DND-41 (cell line): ENCODE measurements at regions not wholly inside any gene's neighbourhood (a gene's known extent, or its start where the extent isn't known, plus 50 kb on each side); places are given as distances from the start of the nearest gene placed in this dataset.

ENCODE experiments used
- ATAC-seq: fragments of 200-7000 bp; cut with Tn5 transposase; 3 replicates; pipeline ENCODE4 v1.9.1; 2021; ENCODE audit warnings: low read depth; ENCODE audit not compliant: insufficient read depth
- DNase-seq: peaks from one replicate; pipeline ENCODE4 v3.0.0-alpha.2; 2020
- H2AFZ ChIP-seq: 2 replicates; pipeline ENCODE4 v1.6.0; 2012; ENCODE audit warnings: low read depth, low read length
- H3K27ac ChIP-seq: 2 replicates; pipeline ENCODE4 v1.5.1; 2012; ENCODE audit warnings: low read length, inconsistent platforms
- H3K27me3 ChIP-seq: fragments of 200-600 bp; sonication (generic); 2 replicates; pipeline ENCODE4 v1.6.0; 2012; ENCODE audit warnings: low read length, mild to moderate bottlenecking, inconsistent platforms; ENCODE audit not compliant: insufficient read depth, poor library complexity
- H3K36me3 ChIP-seq: 2 replicates; pipeline ENCODE4 v1.5.1; 2012; ENCODE audit warnings: low read length, inconsistent platforms; ENCODE audit not compliant: insufficient read depth
- H3K4me1 ChIP-seq: 2 replicates; pipeline ENCODE4 v1.5.1; 2012; ENCODE audit warnings: mild to moderate bottlenecking, low read length; ENCODE audit not compliant: insufficient read depth
- H3K4me2 ChIP-seq: 2 replicates; pipeline ENCODE4 v1.6.0; 2012; ENCODE audit warnings: mild to moderate bottlenecking, moderate library complexity, low read length, inconsistent platforms; ENCODE audit not compliant: insufficient read depth
- H3K4me3 ChIP-seq, 2 experiments: fragments of 200-600 bp in 1 of 2; shearing (Covaris generic) in 1 of 2; 2 replicates each; pipeline ENCODE4 v1.5.1; 2012 to 2016; ENCODE audit warnings: inconsistent platforms in 2 of 2, low read length in 2 of 2, mild to moderate bottlenecking in 2 of 2, low read depth in 1 of 2, moderate library complexity in 1 of 2
- H3K79me2 ChIP-seq: 2 replicates; pipeline ENCODE4 v1.6.0; 2012; ENCODE audit warnings: low read length, inconsistent platforms; ENCODE audit not compliant: insufficient read depth
- H3K9ac ChIP-seq: 2 replicates; pipeline ENCODE4 v1.6.0; 2012; ENCODE audit warnings: low read depth, mild to moderate bottlenecking, inconsistent platforms, low read length, moderate library complexity
- H3K9me3 ChIP-seq: 2 replicates; pipeline ENCODE4 v1.5.1; 2012; ENCODE audit warnings: low read length, moderate library complexity, mild to moderate bottlenecking, inconsistent platforms; ENCODE audit not compliant: insufficient read depth, severe bottlenecking
- H4K20me1 ChIP-seq: 2 replicates; pipeline ENCODE4 v1.6.0; 2012; ENCODE audit warnings: low read length; ENCODE audit not compliant: insufficient read depth
- EZH2 ChIP-seq: IDR thresholded peaks from 3 replicates; pipeline ENCODE4 v1.6.1; 2012; ENCODE audit warnings: borderline replicate concordance, low read depth, mild to moderate bottlenecking, moderate library complexity, low read length, inconsistent platforms; ENCODE audit not compliant: severe bottlenecking
- TF ChIP-seq, protein P1 (sequence below): IDR thresholded peaks from 2 replicates; pipeline ENCODE4 v1.5.1; 2012; ENCODE audit warnings: borderline replicate concordance, low read length, moderate library complexity, mild to moderate bottlenecking; ENCODE audit not compliant: poor library complexity, severe bottlenecking; ENCODE audit errors: extremely low read depth

GRCh38 chr15:29969562-29970401 lies 113.0 kb upstream of the GOLGA8J start:
- no peaks in the 10 kb centered on the region for H3K4me1 ChIP-seq
- no peak overlapping the region for H3K4me2 ChIP-seq

DNA sequence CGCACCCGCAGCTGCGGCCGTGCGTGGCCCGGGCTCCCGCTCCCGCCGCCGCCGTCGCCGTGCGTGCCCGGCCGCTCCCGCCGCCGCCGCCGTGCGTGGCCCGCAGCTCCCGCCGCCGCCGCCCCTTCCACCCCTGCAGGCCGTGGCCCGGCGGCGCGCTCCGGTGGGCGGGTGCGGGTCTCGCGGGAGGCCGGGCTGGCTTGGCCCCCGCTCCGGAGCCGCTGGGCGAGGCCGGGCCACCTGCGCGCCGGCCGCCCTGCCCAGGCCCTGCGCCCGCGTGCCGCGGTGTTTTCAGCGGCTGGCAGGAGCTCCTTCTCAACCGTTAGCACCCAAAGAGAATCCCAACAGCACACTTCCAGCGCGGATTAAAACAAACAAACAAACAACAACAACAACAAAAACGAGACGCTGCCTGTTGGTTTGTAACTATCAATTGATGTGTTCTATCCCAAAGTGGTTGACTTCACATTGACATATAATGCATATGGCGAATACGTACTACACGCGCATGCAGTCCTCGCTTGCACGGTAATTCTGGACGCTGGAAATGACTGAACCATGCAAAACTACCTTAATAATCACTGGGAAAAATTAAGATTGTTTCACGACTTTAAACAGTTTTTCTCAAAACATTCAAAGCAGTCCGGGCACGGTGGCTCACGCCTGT lies 113.7 kb upstream of the GOLGA8J start:
- TF ChIP-seq EZH2 = no peak
- TF ChIP-seq, protein P1, sequence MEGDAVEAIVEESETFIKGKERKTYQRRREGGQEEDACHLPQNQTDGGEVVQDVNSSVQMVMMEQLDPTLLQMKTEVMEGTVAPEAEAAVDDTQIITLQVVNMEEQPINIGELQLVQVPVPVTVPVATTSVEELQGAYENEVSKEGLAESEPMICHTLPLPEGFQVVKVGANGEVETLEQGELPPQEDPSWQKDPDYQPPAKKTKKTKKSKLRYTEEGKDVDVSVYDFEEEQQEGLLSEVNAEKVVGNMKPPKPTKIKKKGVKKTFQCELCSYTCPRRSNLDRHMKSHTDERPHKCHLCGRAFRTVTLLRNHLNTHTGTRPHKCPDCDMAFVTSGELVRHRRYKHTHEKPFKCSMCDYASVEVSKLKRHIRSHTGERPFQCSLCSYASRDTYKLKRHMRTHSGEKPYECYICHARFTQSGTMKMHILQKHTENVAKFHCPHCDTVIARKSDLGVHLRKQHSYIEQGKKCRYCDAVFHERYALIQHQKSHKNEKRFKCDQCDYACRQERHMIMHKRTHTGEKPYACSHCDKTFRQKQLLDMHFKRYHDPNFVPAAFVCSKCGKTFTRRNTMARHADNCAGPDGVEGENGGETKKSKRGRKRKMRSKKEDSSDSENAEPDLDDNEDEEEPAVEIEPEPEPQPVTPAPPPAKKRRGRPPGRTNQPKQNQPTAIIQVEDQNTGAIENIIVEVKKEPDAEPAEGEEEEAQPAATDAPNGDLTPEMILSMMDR = no peak
- H3K27ac ChIP-seq = no peak overlapping the region
- H3K4me3 ChIP-seq = no peak overlapping the region
- no peaks in the 10 kb centered on the region for H3K36me3 ChIP-seq
- no peaks in the 10 kb centered on the region for H3K79me2 ChIP-seq
- no peaks in the 10 kb centered on the region for H3K4me1 ChIP-seq
- H3K9me3 ChIP-seq = no peaks in the 10 kb centered on the region
- DNase-seq (no peak), ATAC-seq (no peak)
- H3K4me2 ChIP-seq = no peak overlapping the region
- no peaks in the 10 kb centered on the region for H3K27me3 ChIP-seq
- no peak overlapping the region for H3K9ac ChIP-seq
- no peak overlapping the region for H2AFZ ChIP-seq
- no peaks in the 10 kb centered on the region for H4K20me1 ChIP-seq

More at GRCh38 chr15:29969562-29970401, 113.0 kb upstream of the GOLGA8J start:
- H3K79me2 ChIP-seq = no peaks in the 10 kb centered on the region
- H2AFZ ChIP-seq = no peak overlapping the region
- H3K9ac ChIP-seq = no peak overlapping the region
- no peaks in the 10 kb centered on the region for H3K9me3 ChIP-seq
- DNase-seq (no peak), ATAC-seq (no peak)
- H3K4me3 ChIP-seq = no peak overlapping the region
- no peaks in the 10 kb centered on the region for H4K20me1 ChIP-seq
- H3K27ac ChIP-seq = no peak overlapping the region
- H3K27me3 ChIP-seq = no peaks in the 10 kb centered on the region
- TF ChIP-seq, protein P1 = no peak
- TF ChIP-seq EZH2 = no peak
- no peaks in the 10 kb centered on the region for H3K36me3 ChIP-seq

DNA sequence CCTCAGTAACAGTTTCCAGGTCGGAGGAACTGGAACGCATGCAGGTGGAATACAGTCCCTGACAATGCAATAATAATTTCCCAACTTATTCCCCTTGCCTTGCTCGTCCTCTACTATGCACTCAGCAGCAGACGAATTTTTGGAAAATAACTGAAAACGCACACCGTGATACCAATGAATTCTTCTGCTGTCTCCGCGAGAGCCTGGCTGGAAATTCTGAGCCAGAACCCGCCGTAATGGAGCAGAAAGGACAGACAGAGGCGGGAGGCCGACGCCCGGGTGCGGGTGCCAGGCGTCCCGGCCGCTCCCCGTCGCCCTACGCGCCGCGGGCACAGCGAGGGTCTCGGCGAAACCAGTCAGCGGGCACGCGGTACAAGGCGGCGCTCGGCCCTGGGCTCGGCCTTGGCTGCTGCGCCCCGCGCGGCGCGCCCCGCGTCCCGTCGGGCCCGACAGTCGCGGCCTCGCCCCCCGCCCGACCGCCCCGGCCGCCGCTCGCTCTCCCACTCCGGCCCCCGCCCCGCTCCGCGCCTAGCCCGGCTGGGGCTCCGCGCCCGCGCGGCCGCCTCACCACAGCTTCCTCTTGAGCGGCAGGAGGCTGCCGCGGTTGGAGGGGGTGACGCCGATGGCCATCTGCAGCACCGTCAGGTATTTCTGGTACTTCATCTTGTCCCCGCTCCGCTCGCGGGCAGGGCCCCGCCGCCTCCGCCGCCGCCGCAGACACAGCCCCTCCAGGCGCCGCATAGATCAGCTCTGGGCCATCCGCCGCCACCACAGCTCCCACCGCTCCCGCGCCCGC lies 114.5 kb upstream of the GOLGA8J start:
- H3K4me3 ChIP-seq = no peak overlapping the region
- no peaks in the 10 kb centered on the region for H3K4me1 ChIP-seq
- H3K36me3 ChIP-seq = no peaks in the 10 kb centered on the region
- H3K9me3 ChIP-seq = no peaks in the 10 kb centered on the region
- ATAC-seq = no peak
- H3K9ac ChIP-seq = no peak overlapping the region
- H3K79me2 ChIP-seq = no peaks in the 10 kb centered on the region
- DNase-seq = no peak
- H3K27ac ChIP-seq = no peak overlapping the region
- H3K4me2 ChIP-seq = no peak overlapping the region
- no peak for TF ChIP-seq EZH2
- TF ChIP-seq, protein P1 = no peak
- H2AFZ ChIP-seq = no peak overlapping the region
- H3K27me3 ChIP-seq = no peaks in the 10 kb centered on the region
- H4K20me1 ChIP-seq = no peaks in the 10 kb centered on the region
